ENCODE measurements at regions not wholly inside any gene's neighbourhood (a gene's known extent, or its start where the extent isn't known, plus 50 kb on each side); places are given as distances from the start of the nearest gene placed in this dataset.

DNA sequence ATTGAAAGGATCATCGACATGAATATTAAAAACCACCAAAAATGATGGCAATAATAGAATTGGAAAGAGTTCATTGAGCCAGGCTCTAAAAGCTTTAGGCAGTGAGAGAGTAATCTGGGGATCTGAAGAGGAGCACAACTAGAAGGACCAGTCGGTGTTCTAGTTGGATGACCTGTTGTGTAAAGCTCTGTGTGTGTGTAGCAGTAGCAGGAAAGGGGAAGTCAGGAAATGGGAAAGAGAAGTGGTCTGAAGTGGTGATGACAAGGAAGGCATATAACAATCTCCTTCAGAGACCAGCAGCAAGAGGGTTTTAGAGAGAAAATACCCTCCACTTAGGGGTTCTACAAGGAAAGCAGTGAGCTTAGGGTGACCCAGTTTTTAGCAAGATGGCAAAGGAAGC lies 539.2 kb downstream of the HTR7 start:
- TF ChIP-seq SP1 (IDR thresholded peaks at IDR 0.05), result no peak
- TF ChIP-seq HNF4G (IDR thresholded peaks at IDR 0.05), result no peak
- no peak for TF ChIP-seq RXRA (IDR thresholded peaks at IDR 0.05)
- no peak for TF ChIP-seq FOXA1 (IDR thresholded peaks at IDR 0.05)
- TF ChIP-seq, protein P1, sequence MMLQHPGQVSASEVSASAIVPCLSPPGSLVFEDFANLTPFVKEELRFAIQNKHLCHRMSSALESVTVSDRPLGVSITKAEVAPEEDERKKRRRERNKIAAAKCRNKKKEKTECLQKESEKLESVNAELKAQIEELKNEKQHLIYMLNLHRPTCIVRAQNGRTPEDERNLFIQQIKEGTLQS (IDR thresholded peaks at IDR 0.05), result no peak
- no peak for TF ChIP-seq YY1 (IDR thresholded peaks at IDR 0.05)
- no peak for TF ChIP-seq JUND (IDR thresholded peaks at IDR 0.05)
- TF ChIP-seq TAF1 (conservative IDR thresholded peaks at IDR 0.05), result no peak
- TF ChIP-seq, protein P2, sequence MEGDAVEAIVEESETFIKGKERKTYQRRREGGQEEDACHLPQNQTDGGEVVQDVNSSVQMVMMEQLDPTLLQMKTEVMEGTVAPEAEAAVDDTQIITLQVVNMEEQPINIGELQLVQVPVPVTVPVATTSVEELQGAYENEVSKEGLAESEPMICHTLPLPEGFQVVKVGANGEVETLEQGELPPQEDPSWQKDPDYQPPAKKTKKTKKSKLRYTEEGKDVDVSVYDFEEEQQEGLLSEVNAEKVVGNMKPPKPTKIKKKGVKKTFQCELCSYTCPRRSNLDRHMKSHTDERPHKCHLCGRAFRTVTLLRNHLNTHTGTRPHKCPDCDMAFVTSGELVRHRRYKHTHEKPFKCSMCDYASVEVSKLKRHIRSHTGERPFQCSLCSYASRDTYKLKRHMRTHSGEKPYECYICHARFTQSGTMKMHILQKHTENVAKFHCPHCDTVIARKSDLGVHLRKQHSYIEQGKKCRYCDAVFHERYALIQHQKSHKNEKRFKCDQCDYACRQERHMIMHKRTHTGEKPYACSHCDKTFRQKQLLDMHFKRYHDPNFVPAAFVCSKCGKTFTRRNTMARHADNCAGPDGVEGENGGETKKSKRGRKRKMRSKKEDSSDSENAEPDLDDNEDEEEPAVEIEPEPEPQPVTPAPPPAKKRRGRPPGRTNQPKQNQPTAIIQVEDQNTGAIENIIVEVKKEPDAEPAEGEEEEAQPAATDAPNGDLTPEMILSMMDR (IDR thresholded peaks at IDR 0.05; ENCODE audit: low read depth, low read length, missing input control), result no peak
- TF ChIP-seq, protein P3, sequence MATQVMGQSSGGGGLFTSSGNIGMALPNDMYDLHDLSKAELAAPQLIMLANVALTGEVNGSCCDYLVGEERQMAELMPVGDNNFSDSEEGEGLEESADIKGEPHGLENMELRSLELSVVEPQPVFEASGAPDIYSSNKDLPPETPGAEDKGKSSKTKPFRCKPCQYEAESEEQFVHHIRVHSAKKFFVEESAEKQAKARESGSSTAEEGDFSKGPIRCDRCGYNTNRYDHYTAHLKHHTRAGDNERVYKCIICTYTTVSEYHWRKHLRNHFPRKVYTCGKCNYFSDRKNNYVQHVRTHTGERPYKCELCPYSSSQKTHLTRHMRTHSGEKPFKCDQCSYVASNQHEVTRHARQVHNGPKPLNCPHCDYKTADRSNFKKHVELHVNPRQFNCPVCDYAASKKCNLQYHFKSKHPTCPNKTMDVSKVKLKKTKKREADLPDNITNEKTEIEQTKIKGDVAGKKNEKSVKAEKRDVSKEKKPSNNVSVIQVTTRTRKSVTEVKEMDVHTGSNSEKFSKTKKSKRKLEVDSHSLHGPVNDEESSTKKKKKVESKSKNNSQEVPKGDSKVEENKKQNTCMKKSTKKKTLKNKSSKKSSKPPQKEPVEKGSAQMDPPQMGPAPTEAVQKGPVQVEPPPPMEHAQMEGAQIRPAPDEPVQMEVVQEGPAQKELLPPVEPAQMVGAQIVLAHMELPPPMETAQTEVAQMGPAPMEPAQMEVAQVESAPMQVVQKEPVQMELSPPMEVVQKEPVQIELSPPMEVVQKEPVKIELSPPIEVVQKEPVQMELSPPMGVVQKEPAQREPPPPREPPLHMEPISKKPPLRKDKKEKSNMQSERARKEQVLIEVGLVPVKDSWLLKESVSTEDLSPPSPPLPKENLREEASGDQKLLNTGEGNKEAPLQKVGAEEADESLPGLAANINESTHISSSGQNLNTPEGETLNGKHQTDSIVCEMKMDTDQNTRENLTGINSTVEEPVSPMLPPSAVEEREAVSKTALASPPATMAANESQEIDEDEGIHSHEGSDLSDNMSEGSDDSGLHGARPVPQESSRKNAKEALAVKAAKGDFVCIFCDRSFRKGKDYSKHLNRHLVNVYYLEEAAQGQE (IDR thresholded peaks at IDR 0.05), result no peak
- TF ChIP-seq FOXA2 (IDR thresholded peaks at IDR 0.05), result no peak
- TF ChIP-seq RAD21 (IDR thresholded peaks at IDR 0.05), result no peak
- TF ChIP-seq, protein P4, sequence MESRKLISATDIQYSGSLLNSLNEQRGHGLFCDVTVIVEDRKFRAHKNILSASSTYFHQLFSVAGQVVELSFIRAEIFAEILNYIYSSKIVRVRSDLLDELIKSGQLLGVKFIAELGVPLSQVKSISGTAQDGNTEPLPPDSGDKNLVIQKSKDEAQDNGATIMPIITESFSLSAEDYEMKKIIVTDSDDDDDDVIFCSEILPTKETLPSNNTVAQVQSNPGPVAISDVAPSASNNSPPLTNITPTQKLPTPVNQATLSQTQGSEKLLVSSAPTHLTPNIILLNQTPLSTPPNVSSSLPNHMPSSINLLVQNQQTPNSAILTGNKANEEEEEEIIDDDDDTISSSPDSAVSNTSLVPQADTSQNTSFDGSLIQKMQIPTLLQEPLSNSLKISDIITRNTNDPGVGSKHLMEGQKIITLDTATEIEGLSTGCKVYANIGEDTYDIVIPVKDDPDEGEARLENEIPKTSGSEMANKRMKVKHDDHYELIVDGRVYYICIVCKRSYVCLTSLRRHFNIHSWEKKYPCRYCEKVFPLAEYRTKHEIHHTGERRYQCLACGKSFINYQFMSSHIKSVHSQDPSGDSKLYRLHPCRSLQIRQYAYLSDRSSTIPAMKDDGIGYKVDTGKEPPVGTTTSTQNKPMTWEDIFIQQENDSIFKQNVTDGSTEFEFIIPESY (IDR thresholded peaks at IDR 0.05), result no peak
- TF ChIP-seq, protein P5, sequence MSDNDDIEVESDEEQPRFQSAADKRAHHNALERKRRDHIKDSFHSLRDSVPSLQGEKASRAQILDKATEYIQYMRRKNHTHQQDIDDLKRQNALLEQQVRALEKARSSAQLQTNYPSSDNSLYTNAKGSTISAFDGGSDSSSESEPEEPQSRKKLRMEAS (IDR thresholded peaks at IDR 0.05), result no peak
- Histone ChIP-seq H3K36me3 (ENCODE audit: control insufficient read depth in 4 of 4, insufficient read depth in 3 of 4, low read depth in 1 of 4, low read length in 3 of 4) (no peaks in the 10 kb centered on the region), H3K27ac (ENCODE audit: low read depth in 1 of 2, low read length in 2 of 2) (no peak overlapping the region), H3K27me3 (ENCODE audit: control insufficient read depth in 4 of 4, insufficient read depth in 4 of 4, low read length in 3 of 4) (no peaks in the 10 kb centered on the region), H3K4me1 (ENCODE audit: control insufficient read depth in 4 of 4, insufficient read depth in 4 of 4, low read length in 3 of 4) (no peaks in the 10 kb centered on the region), H3K4me3 (ENCODE audit: low read depth in 1 of 3, low read length in 3 of 3) (no peak overlapping the region), H3K9me3 (ENCODE audit: control insufficient read depth in 4 of 4, low read length in 3 of 4) (no peaks in the 10 kb centered on the region), H3K9ac (ENCODE audit: low read depth in 1 of 2, low read length in 2 of 2) (no peak overlapping the region)
- DNase-seq (ENCODE audit: low spot score), result no peak
- 69% methylated on average over 2 of the region's 2 CpGs for WGBS

DNA sequence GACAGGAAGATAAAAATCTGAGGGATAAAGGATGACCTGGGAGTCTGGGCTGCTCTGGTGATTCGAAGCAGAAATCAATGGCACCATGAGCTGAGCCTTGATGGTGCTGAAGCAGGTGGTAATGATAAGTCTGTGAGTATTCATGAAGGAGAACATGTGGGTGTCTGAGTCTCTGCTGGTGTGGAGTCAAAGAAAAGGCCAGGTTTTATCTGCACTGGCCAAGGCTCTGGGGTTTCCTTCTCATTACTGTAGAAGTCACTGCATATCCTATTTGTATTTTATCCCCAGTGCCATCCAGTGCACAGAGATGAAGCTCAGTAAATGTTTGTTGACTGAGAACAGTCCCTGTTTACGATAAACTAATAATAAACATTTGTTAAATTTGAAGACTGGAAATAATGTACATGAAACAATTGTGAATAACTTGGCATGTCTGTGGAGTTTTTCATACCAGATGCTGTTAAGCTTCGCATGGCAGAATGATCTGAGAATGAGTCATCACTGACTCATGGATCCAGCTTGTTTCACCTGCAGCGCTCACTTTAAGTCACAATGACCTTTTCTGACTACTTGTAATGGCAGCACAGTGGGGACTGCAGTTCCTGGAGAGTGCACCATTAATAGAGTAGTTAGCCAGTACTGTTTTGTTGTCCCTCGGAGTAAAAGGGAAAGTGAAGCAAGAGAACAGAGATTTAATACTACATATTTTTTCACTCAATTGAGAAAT lies 538.5 kb downstream of the HTR7 start:
- 67% methylated on average over 5 of the region's 5 CpGs for WGBS
- Histone ChIP-seq H3K4me3 (ENCODE audit: low read depth in 1 of 3, low read length in 3 of 3) (no peak overlapping the region), H3K9ac (ENCODE audit: low read depth in 1 of 2, low read length in 2 of 2) (no peak overlapping the region), H3K9me3 (ENCODE audit: control insufficient read depth in 4 of 4, low read length in 3 of 4) (no peaks in the 10 kb centered on the region), H3K36me3 (ENCODE audit: control insufficient read depth in 4 of 4, insufficient read depth in 3 of 4, low read depth in 1 of 4, low read length in 3 of 4) (no peaks in the 10 kb centered on the region), H3K27ac (ENCODE audit: low read depth in 1 of 2, low read length in 2 of 2) (no peak overlapping the region), H3K27me3 (ENCODE audit: control insufficient read depth in 4 of 4, insufficient read depth in 4 of 4, low read length in 3 of 4) (no peaks in the 10 kb centered on the region), H3K4me1 (ENCODE audit: control insufficient read depth in 4 of 4, insufficient read depth in 4 of 4, low read length in 3 of 4) (no peaks in the 10 kb centered on the region)
- DNase-seq (ENCODE audit: low spot score), result no peak
- TF ChIP-seq HNF4A (conservative IDR thresholded peaks at IDR 0.05) (no peak), GABPA (IDR thresholded peaks at IDR 0.05 in 1 of 2, conservative IDR thresholded peaks at IDR 0.05 in 1 of 2) (no peak), FOXA1 (IDR thresholded peaks at IDR 0.05) (no peak), YY1 (IDR thresholded peaks at IDR 0.05) (no peak), TAF1 (conservative IDR thresholded peaks at IDR 0.05) (no peak), RXRA (IDR thresholded peaks at IDR 0.05) (no peak)
- TF ChIP-seq, protein P5 (IDR thresholded peaks at IDR 0.05), result no peak
- TF ChIP-seq, protein P2 (IDR thresholded peaks at IDR 0.05; ENCODE audit: low read depth, low read length, missing input control), result no peak
- TF ChIP-seq, protein P3 (IDR thresholded peaks at IDR 0.05), result no peak
